GM19463 (cell line): ENCODE measurements at regions not wholly inside any gene's neighbourhood (a gene's known extent, or its start where the extent isn't known, plus 50 kb on each side); places are given as distances from the start of the nearest gene placed in this dataset.

ENCODE experiments used
- ATAC-seq: cut with Tn5 transposase; IDR thresholded peaks from one replicate; pipeline ENCODE4 v1.9.1; 2021; ENCODE audit warnings: mild to moderate bottlenecking, moderate library complexity; ENCODE audit not compliant: unreplicated experiment

- ATAC-seq = no peak
Observed at GRCh38 chr20:40414843-40415615, 274.0 kb downstream of the MAFB start.

- ATAC-seq = no peak
Observed at GRCh38 chr20:40410028-40410427, 279.0 kb downstream of the MAFB start.

- ATAC-seq = no peak
Observed at GRCh38 chr20:40397467-40397866, 291.6 kb downstream of the MAFB start.

- no peak for ATAC-seq
Observed at GRCh38 chr20:40393197-40394079, 295.6 kb downstream of the MAFB start.

GRCh38 chr20:40390654-40391053, 298.4 kb downstream of the MAFB start:
- no peak for ATAC-seq

GRCh38 chr20:40370800-40371199, 318.2 kb downstream of the MAFB start:
- ATAC-seq = no peak

- ATAC-seq = no peak
Observed at GRCh38 chr20:40368876-40369275, 320.2 kb downstream of the MAFB start.

- ATAC-seq = no peak
Observed at GRCh38 chr20:40361916-40362315, 327.1 kb downstream of the MAFB start.

- no peak for ATAC-seq
Observed at GRCh38 chr20:40359131-40359912, 329.7 kb downstream of the MAFB start.

- ATAC-seq = no peak
Observed at GRCh38 chr20:40354880-40355279, 334.2 kb downstream of the MAFB start.

GRCh38 chr20:40343390-40343789, 345.6 kb downstream of the MAFB start:
- no peak for ATAC-seq

GRCh38 chr20:40341561-40341960, 347.5 kb downstream of the MAFB start:
- ATAC-seq = no peak

- ATAC-seq = no peak
Observed at GRCh38 chr20:40339661-40340449, 349.2 kb downstream of the MAFB start.

GRCh38 chr20:40336533-40336932, 352.5 kb downstream of the MAFB start:
- no peak for ATAC-seq

- no peak for ATAC-seq
Observed at GRCh38 chr20:40335901-40336351, 353.1 kb downstream of the MAFB start.

- ATAC-seq = no peak
Observed at GRCh38 chr20:40335437-40335836, 353.6 kb downstream of the MAFB start.

- no peak for ATAC-seq
Observed at GRCh38 chr20:40333591-40333990, 355.4 kb downstream of the MAFB start.

- ATAC-seq = no peak
Observed at GRCh38 chr20:40331807-40332560, 357.1 kb downstream of the MAFB start.

- no peak for ATAC-seq
Observed at GRCh38 chr20:40331249-40331648, 357.8 kb downstream of the MAFB start.

GRCh38 chr20:40329321-40329720, 359.7 kb downstream of the MAFB start:
- no peak for ATAC-seq
